GM23338 (cell line): ENCODE measurements at regions not wholly inside any gene's neighbourhood (a gene's known extent, or its start where the extent isn't known, plus 50 kb on each side); places are given as distances from the start of the nearest gene placed in this dataset.

Experiments
- ATAC-seq: fragments of 200-7000 bp; cut with Tn5 transposase; 3 replicates; pipeline ENCODE4 v1.9.1; 2020
- DNase-seq: peaks from one replicate; pipeline ENCODE4 v3.0.0-alpha.2; 2015; ENCODE audit warnings: low spot score
- H2AFZ ChIP-seq: fragments of 200-600 bp; sonication (generic); 2 replicates; pipeline ENCODE4 v1.8.0; 2016; ENCODE audit warnings: antibody characterized with exemption, mild to moderate bottlenecking, moderate library complexity
- H3F3A ChIP-seq: fragments of 200-600 bp; sonication (generic); replicated peaks from 2 replicates; pipeline ENCODE4 v1.8.0; 2017; ENCODE audit warnings: antibody characterized with exemption, mixed run types, low read depth
- H3K27ac ChIP-seq: fragments of 200-600 bp; sonication (generic); 2 replicates; pipeline ENCODE4 v1.6.1; 2016; ENCODE audit warnings: low read depth
- H3K27me3 ChIP-seq: fragments of 200-600 bp; sonication (generic); 2 replicates; pipeline ENCODE4 v1.8.0; 2016; ENCODE audit warnings: mild to moderate bottlenecking, mixed run types, moderate library complexity; ENCODE audit not compliant: insufficient read depth
- H3K36me3 ChIP-seq: fragments of 200-600 bp; sonication (generic); 2 replicates; pipeline ENCODE4 v1.8.0; 2016; ENCODE audit warnings: mild to moderate bottlenecking; ENCODE audit not compliant: insufficient read depth
- H3K4me1 ChIP-seq: fragments of 200-600 bp; sonication (generic); 2 replicates; pipeline ENCODE4 v1.8.0; 2016; ENCODE audit warnings: mild to moderate bottlenecking, moderate library complexity; ENCODE audit not compliant: insufficient read depth
- H3K4me2 ChIP-seq: fragments of 200-600 bp; sonication (generic); 2 replicates; pipeline ENCODE4 v1.7.1; 2017; ENCODE audit warnings: mixed run types
- H3K4me3 ChIP-seq: fragments of 200-600 bp; sonication (generic); 2 replicates; pipeline ENCODE4 v1.6.1; 2016; ENCODE audit warnings: mixed run types
- H3K79me2 ChIP-seq: fragments of 200-600 bp; sonication (generic); replicated peaks from 2 replicates; pipeline ENCODE4 v1.8.0; 2017; ENCODE audit warnings: mild to moderate bottlenecking; ENCODE audit not compliant: insufficient read depth
- H3K9me2 ChIP-seq: fragments of 200-600 bp; sonication (generic); 2 replicates; pipeline ENCODE4 v1.8.0; 2017; ENCODE audit not compliant: insufficient read depth
- H4K20me1 ChIP-seq: fragments of 200-600 bp; sonication (generic); replicated peaks from 2 replicates; pipeline ENCODE4 v1.8.0; 2017; ENCODE audit warnings: mild to moderate bottlenecking; ENCODE audit not compliant: insufficient read depth
- H3K27ac Mint-ChIP-seq: 2 replicates; pipeline ENCODE4 v1.8.0; 2020; ENCODE audit warnings: inconsistent platforms, mild to moderate bottlenecking, moderate library complexity, mixed read lengths
- H3K27me3 Mint-ChIP-seq: 3 replicates; pipeline ENCODE4 v1.8.0; 2022; ENCODE audit warnings: low read depth, mild to moderate bottlenecking, moderate library complexity, mixed read lengths, inconsistent platforms; ENCODE audit not compliant: insufficient read depth, poor library complexity
- H3K36me3 Mint-ChIP-seq: 3 replicates; pipeline ENCODE4 v1.8.0; 2021; ENCODE audit warnings: low read depth, mild to moderate bottlenecking, inconsistent platforms, moderate library complexity, mixed read lengths
- H3K4me1 Mint-ChIP-seq: 3 replicates; pipeline ENCODE4 v1.8.0; 2020; ENCODE audit warnings: mild to moderate bottlenecking, inconsistent platforms, mixed read lengths
- H3K4me3 Mint-ChIP-seq: 3 replicates; pipeline ENCODE4 v1.8.0; 2021; ENCODE audit warnings: moderate library complexity, mild to moderate bottlenecking, inconsistent platforms, mixed read lengths
- H3K9me3 Mint-ChIP-seq: 3 replicates; pipeline ENCODE4 v1.8.0; 2020; ENCODE audit warnings: moderate library complexity, mild to moderate bottlenecking, inconsistent platforms, mixed read lengths
- CREB1 ChIP-seq: fragments of 250-450 bp; sonication (Bioruptor Pico); IDR thresholded peaks from 2 replicates; pipeline ENCODE4 v1.5.0; 2020; ENCODE audit warnings: low read depth, mild to moderate bottlenecking, moderate library complexity
- CTCF ChIP-seq, 2 experiments: fragments of 200-600 bp in 1 of 2; sonication (generic) in 1 of 2; conservative IDR thresholded peaks; 2 replicates each; pipeline versions ENCODE4 v1.5.1 to v1.6.1; 2016 to 2017; ENCODE audit warnings: antibody characterized with exemption in 2 of 2, low read depth in 2 of 2, mild to moderate bottlenecking in 2 of 2, moderate library complexity in 1 of 2
- EZH2 ChIP-seq: fragments of 200-600 bp; sonication (generic); IDR thresholded peaks from one replicate; pipeline ENCODE4 v1.8.0; 2017; ENCODE audit warnings: antibody characterized with exemption, mild to moderate bottlenecking, low read depth; ENCODE audit not compliant: unreplicated experiment
- EZH2phosphoT487 ChIP-seq: fragments of 200-600 bp; sonication (generic); IDR thresholded peaks from one replicate; pipeline ENCODE4 v1.8.1; 2018; ENCODE audit warnings: antibody characterized with exemption; ENCODE audit not compliant: unreplicated experiment
- JUNB ChIP-seq: IDR thresholded peaks from one replicate; pipeline ENCODE4 v1.6.1; 2016; ENCODE audit warnings: antibody characterized with exemption; ENCODE audit not compliant: unreplicated experiment
- NANOG ChIP-seq: IDR thresholded peaks from 2 replicates; pipeline ENCODE4 v1.6.1; 2016; ENCODE audit warnings: antibody characterized with exemption, borderline replicate concordance
- POLR2AphosphoS5 ChIP-seq: IDR thresholded peaks from 2 replicates; pipeline ENCODE4 v1.6.1; 2016; ENCODE audit warnings: antibody characterized with exemption, low read depth
- STAT1 ChIP-seq: IDR thresholded peaks from one replicate; pipeline ENCODE4 v1.6.1; 2016; ENCODE audit warnings: antibody characterized with exemption; ENCODE audit not compliant: unreplicated experiment
- ZNF114 ChIP-seq: fragments of 250-450 bp; sonication (Bioruptor Pico); IDR thresholded peaks from 2 replicates; pipeline ENCODE4 v1.5.0; 2020; ENCODE audit warnings: mild to moderate bottlenecking, moderate library complexity
- ZNF331 ChIP-seq: fragments of 250-450 bp; sonication (Bioruptor Pico); IDR thresholded peaks from 2 replicates; pipeline ENCODE4 v1.5.0; 2020; ENCODE audit warnings: low read depth, mild to moderate bottlenecking, moderate library complexity
- ZNF462 ChIP-seq: fragments of 250-450 bp; sonication (Bioruptor Pico); IDR thresholded peaks from 2 replicates; pipeline ENCODE4 v1.5.0; 2020; ENCODE audit warnings: mild to moderate bottlenecking, moderate library complexity
- TF ChIP-seq, protein P1 (sequence below): IDR thresholded peaks from one replicate; pipeline ENCODE4 v1.6.1; 2018; ENCODE audit warnings: antibody characterized with exemption; ENCODE audit not compliant: unreplicated experiment
- TF ChIP-seq, protein P2 (sequence below): IDR thresholded peaks from 2 replicates; pipeline ENCODE4 v1.6.1; 2016; ENCODE audit warnings: antibody characterized with exemption

DNA sequence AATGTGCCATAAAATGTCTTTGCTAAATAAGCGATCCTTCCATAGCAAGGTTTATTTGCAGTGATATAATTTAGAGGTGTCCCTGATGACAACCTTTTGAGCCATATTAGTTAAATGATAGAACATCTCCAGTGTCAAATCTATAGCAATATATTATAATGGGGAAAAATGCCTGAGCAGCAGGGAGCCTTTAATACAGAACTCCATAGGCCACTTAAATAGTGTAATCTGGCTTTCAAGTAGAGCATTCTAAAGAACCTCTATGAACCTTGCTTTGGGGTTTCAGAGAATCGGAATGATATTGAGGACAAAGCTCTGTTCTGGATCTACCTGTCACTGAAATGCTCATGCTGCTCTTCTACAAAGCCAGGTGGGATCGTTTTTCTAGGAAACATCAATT is 96.7 kb upstream of the MEF2C start:
- no peaks in the 10 kb centered on the region for H3K27me3 Mint-ChIP-seq
- Histone ChIP-seq H3F3A (no peaks in the 10 kb centered on the region), H3K27me3 (no peaks in the 10 kb centered on the region), H2AFZ (no peak overlapping the region), H3K4me2 (peak overlapping the region; percentile 36; the same call in 1 of the 2 replicates), H4K20me1 (no peaks in the 10 kb centered on the region), H3K4me1 (peaks cover 28% of the 10 kb centered on the region), H3K79me2 (no peaks in the 10 kb centered on the region), H3K9me2 (no peaks in the 10 kb centered on the region), H3K4me3 (no peak overlapping the region), H3K27ac (no peak overlapping the region), H3K36me3 (no peaks in the 10 kb centered on the region)
- H3K4me1 Mint-ChIP-seq, result peaks cover 22% of the 10 kb centered on the region
- H3K36me3 Mint-ChIP-seq, result no peaks in the 10 kb centered on the region
- no peak overlapping the region; the same call in 2 of the 3 replicates for H3K4me3 Mint-ChIP-seq
- H3K27ac Mint-ChIP-seq, result peak overlapping the region; percentile 24; the same call in 1 of the 2 replicates
- DNase-seq (no peak), ATAC-seq (no peak)
- TF ChIP-seq STAT1, result no peak
- TF ChIP-seq JUNB, result no peak
- no peak for TF ChIP-seq CREB1 (CRISPR knock-in tag)
- TF ChIP-seq POLR2AphosphoS5, result no peak
- TF ChIP-seq ZNF114 (CRISPR knock-in tag), result no peak
- TF ChIP-seq CTCF (conservative IDR thresholded peaks at IDR 0.05; ENCODE audit: low read depth in 2 of 2), result no peak
- TF ChIP-seq EZH2phosphoT487, result no peak
- TF ChIP-seq, protein P1, sequence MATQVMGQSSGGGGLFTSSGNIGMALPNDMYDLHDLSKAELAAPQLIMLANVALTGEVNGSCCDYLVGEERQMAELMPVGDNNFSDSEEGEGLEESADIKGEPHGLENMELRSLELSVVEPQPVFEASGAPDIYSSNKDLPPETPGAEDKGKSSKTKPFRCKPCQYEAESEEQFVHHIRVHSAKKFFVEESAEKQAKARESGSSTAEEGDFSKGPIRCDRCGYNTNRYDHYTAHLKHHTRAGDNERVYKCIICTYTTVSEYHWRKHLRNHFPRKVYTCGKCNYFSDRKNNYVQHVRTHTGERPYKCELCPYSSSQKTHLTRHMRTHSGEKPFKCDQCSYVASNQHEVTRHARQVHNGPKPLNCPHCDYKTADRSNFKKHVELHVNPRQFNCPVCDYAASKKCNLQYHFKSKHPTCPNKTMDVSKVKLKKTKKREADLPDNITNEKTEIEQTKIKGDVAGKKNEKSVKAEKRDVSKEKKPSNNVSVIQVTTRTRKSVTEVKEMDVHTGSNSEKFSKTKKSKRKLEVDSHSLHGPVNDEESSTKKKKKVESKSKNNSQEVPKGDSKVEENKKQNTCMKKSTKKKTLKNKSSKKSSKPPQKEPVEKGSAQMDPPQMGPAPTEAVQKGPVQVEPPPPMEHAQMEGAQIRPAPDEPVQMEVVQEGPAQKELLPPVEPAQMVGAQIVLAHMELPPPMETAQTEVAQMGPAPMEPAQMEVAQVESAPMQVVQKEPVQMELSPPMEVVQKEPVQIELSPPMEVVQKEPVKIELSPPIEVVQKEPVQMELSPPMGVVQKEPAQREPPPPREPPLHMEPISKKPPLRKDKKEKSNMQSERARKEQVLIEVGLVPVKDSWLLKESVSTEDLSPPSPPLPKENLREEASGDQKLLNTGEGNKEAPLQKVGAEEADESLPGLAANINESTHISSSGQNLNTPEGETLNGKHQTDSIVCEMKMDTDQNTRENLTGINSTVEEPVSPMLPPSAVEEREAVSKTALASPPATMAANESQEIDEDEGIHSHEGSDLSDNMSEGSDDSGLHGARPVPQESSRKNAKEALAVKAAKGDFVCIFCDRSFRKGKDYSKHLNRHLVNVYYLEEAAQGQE, result no peak
- no peak for TF ChIP-seq ZNF462
- TF ChIP-seq EZH2, result no peak
- TF ChIP-seq NANOG, result no peak
- no peak for TF ChIP-seq ZNF331 (CRISPR knock-in tag)
- TF ChIP-seq, protein P2, sequence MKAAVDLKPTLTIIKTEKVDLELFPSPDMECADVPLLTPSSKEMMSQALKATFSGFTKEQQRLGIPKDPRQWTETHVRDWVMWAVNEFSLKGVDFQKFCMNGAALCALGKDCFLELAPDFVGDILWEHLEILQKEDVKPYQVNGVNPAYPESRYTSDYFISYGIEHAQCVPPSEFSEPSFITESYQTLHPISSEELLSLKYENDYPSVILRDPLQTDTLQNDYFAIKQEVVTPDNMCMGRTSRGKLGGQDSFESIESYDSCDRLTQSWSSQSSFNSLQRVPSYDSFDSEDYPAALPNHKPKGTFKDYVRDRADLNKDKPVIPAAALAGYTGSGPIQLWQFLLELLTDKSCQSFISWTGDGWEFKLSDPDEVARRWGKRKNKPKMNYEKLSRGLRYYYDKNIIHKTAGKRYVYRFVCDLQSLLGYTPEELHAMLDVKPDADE, result no peak
- no peaks in the 10 kb centered on the region for H3K9me3 Mint-ChIP-seq
